SK-N-MC (cell line): ENCODE measurements at regions not wholly inside any gene's neighbourhood (a gene's known extent, or its start where the extent isn't known, plus 50 kb on each side); places are given as distances from the start of the nearest gene placed in this dataset.
"Not testable (repeated sequence)": the region's sequence is repeated elsewhere in the genome, so short reads cannot be mapped to it uniquely, and the experiment has no call there.

Experiments used
- DNase-seq: peaks from one replicate; pipeline ENCODE4 v3.0.0-alpha.2; 2011; ENCODE audit warnings: low read depth, low spot score
- H3K27ac ChIP-seq: fragments of 200-600 bp; sonication (generic); 2 replicates; pipeline ENCODE4 v1.5.1; 2016; ENCODE audit warnings: mixed run types
- H3K36me3 ChIP-seq: fragments of 200-600 bp; sonication (generic); 2 replicates; pipeline ENCODE4 v1.6.1; 2017; ENCODE audit warnings: antibody characterized with exemption, low read length, mixed read lengths; ENCODE audit not compliant: insufficient read depth
- H3K4me3 ChIP-seq: fragments of 200-600 bp; sonication (generic); 2 replicates; pipeline ENCODE4 v1.5.1; 2016
- H3K9ac ChIP-seq: fragments of 200-600 bp; sonication (generic); 2 replicates; pipeline ENCODE4 v1.8.0; 2017; ENCODE audit warnings: mixed run types, mixed read lengths; ENCODE audit not compliant: insufficient read length
- H3K9me3 ChIP-seq: fragments of 200-600 bp; sonication (generic); 2 replicates; pipeline ENCODE4 v1.6.1; 2017; ENCODE audit warnings: low read depth, mild to moderate bottlenecking, antibody characterized with exemption, low read length, moderate library complexity, mixed read lengths
- EZH2 ChIP-seq: fragments of 200-600 bp; sonication (generic); IDR thresholded peaks from one replicate; pipeline ENCODE4 v1.6.1; 2017; ENCODE audit warnings: antibody characterized with exemption
- FOXP2 ChIP-seq: optimal IDR thresholded peaks from 2 replicates; pipeline ENCODE3; 2011; ENCODE audit warnings: mild to moderate bottlenecking, moderate library complexity; ENCODE audit not compliant: insufficient read depth; ENCODE audit errors: extremely low read length, control extremely low read depth
- POLR2AphosphoS5 ChIP-seq: IDR thresholded peaks from 2 replicates; pipeline ENCODE4 v1.6.1; 2012; ENCODE audit warnings: mild to moderate bottlenecking, low read depth, low read length, borderline replicate concordance

GRCh38 chr13:39930544-39931444, 275.3 kb downstream of the COG6 start:
- Histone ChIP-seq H3K4me3 (no peak overlapping the region), H3K27ac (no peak overlapping the region), H3K9ac (no peak overlapping the region), H3K9me3 (no peaks in the 10 kb centered on the region), H3K36me3 (no peaks in the 10 kb centered on the region)
- TF ChIP-seq EZH2 (no peak), FOXP2 (no peak), POLR2AphosphoS5 (no peak)
- DNase-seq, result no peak

- no peak for DNase-seq
- no peak for TF ChIP-seq EZH2
- no peak overlapping the region for H3K27ac ChIP-seq
- no peaks in the 10 kb centered on the region for H3K36me3 ChIP-seq
- no peak overlapping the region for H3K4me3 ChIP-seq
- H3K9me3 ChIP-seq, result no peaks in the 10 kb centered on the region
- no peak overlapping the region for H3K9ac ChIP-seq
Measured at GRCh38 chr13:39931505-39931904, 276.0 kb downstream of the COG6 start.

- not testable (repeated sequence) for H3K9ac ChIP-seq, H3K36me3 ChIP-seq, H3K4me3 ChIP-seq, H3K27ac ChIP-seq, DNase-seq, H3K9me3 ChIP-seq
Measured at GRCh38 chr13:39932514-39932913, 277.1 kb downstream of the COG6 start.

GRCh38 chr13:39935155-39935554, 279.7 kb downstream of the COG6 start:
- Histone ChIP-seq H3K36me3 (no peaks in the 10 kb centered on the region), H3K9ac (no peak overlapping the region), H3K9me3 (no peaks in the 10 kb centered on the region), H3K4me3 (no peak overlapping the region), H3K27ac (no peak overlapping the region)
- no peak for DNase-seq
- TF ChIP-seq EZH2 (no peak), POLR2AphosphoS5 (no peak), FOXP2 (no peak)

- H3K27ac ChIP-seq, result peak overlapping the region; percentile 53
- no peak overlapping the region for H3K9ac ChIP-seq
- TF ChIP-seq EZH2, result no peak
Measured at GRCh38 chr13:39938596-39938995, 283.1 kb downstream of the COG6 start.

GRCh38 chr13:39941236-39941635, 285.8 kb downstream of the COG6 start:
- H3K27ac ChIP-seq, result no peak overlapping the region
- H3K36me3 ChIP-seq, result no peaks in the 10 kb centered on the region
- no peak overlapping the region for H3K9ac ChIP-seq
- no peak for DNase-seq
- H3K4me3 ChIP-seq, result no peak overlapping the region
- TF ChIP-seq EZH2, result no peak
- H3K9me3 ChIP-seq, result no peaks in the 10 kb centered on the region

More at GRCh38 chr13:39938596-39938995, 283.1 kb downstream of the COG6 start:
- no peak for DNase-seq
- Histone ChIP-seq H3K4me3 (peak overlapping the region; percentile 9; the same call in 1 of the 2 replicates), H3K9me3 (no peaks in the 10 kb centered on the region), H3K36me3 (no peaks in the 10 kb centered on the region)

- H3K9me3 ChIP-seq, result no peaks in the 10 kb centered on the region
- no peak for DNase-seq
- no peaks in the 10 kb centered on the region for H3K36me3 ChIP-seq
- TF ChIP-seq FOXP2, result no peak
- TF ChIP-seq EZH2, result no peak
- TF ChIP-seq POLR2AphosphoS5, result no peak
- no peak overlapping the region for H3K9ac ChIP-seq
- H3K27ac ChIP-seq, result no peak overlapping the region
- no peak overlapping the region for H3K4me3 ChIP-seq
Measured at GRCh38 chr13:39941911-39942551, 286.6 kb downstream of the COG6 start.

- Histone ChIP-seq H3K9me3 (no peaks in the 10 kb centered on the region), H3K27ac (no peak overlapping the region), H3K4me3 (no peak overlapping the region), H3K9ac (no peak overlapping the region), H3K36me3 (no peaks in the 10 kb centered on the region)
- TF ChIP-seq EZH2 (no peak), POLR2AphosphoS5 (no peak), FOXP2 (no peak)
- no peak for DNase-seq
Measured at GRCh38 chr13:39942552-39943273, 287.3 kb downstream of the COG6 start.
